GM20000 (cell line): ENCODE measurements at regions not wholly inside any gene's neighbourhood (a gene's known extent, or its start where the extent isn't known, plus 50 kb on each side); places are given as distances from the start of the nearest gene placed in this dataset.

Experiments used
- DNase-seq: peaks from one replicate; pipeline ENCODE4 v3.0.0; 2012; ENCODE audit warnings: low spot score
- CTCF ChIP-seq: IDR thresholded peaks from 2 replicates; pipeline ENCODE4 v1.5.1; 2012; ENCODE audit warnings: mild to moderate bottlenecking, control low read depth; ENCODE audit errors: extremely low read depth, missing control alignments

GRCh38 chr3:170814822-170815221 lies 55.2 kb downstream of the RPL22L1 start:
- no peak for DNase-seq
- TF ChIP-seq CTCF = no peak

- DNase-seq = no peak
- no peak for TF ChIP-seq CTCF
These were observed 56.7 kb downstream of the RPL22L1 start for GRCh38 chr3:170813266-170813665.

GRCh38 chr3:170811928-170812591 lies 57.9 kb downstream of the RPL22L1 start:
- peak; percentile 79 for DNase-seq
- TF ChIP-seq CTCF = peak; percentile 93

GRCh38 chr3:170811515-170811914 lies 58.5 kb downstream of the RPL22L1 start:
- DNase-seq = no peak
- no peak for TF ChIP-seq CTCF

- DNase-seq = no peak
These were observed 60.0 kb downstream of the RPL22L1 start for GRCh38 chr3:170809975-170810357.

GRCh38 chr3:170809007-170809974 lies 60.7 kb downstream of the RPL22L1 start:
- peak; percentile 19 for TF ChIP-seq CTCF
- DNase-seq = peak; percentile 28

More at GRCh38 chr3:170809975-170810357, 60.0 kb downstream of the RPL22L1 start:
- TF ChIP-seq CTCF = no peak

GRCh38 chr3:170808041-170808440 lies 62.0 kb downstream of the RPL22L1 start:
- no peak for TF ChIP-seq CTCF
- no peak for DNase-seq
